Amygdala (tissue), 56 donors: ENCODE measurements at regions not wholly inside any gene's neighbourhood (a gene's known extent, or its start where the extent isn't known, plus 50 kb on each side); places are given as distances from the start of the nearest gene placed in this dataset.
"Not testable (repeated sequence)": the region's sequence is repeated elsewhere in the genome, so short reads cannot be mapped to it uniquely, and the experiment has no call there.

Experiments used
- DNase-seq, 56 donors: peaks; one replicate each; lab custom pipeline; 2025; lab: John Stamatoyannopoulos, UW

- DNase-seq: no peak
Observed at GRCh38 chr9:85112933-85113418, 443.4 kb downstream of the NTRK2 start.

- DNase-seq: no peak
Observed at GRCh38 chr9:85112391-85112790, 442.9 kb downstream of the NTRK2 start.

- DNase-seq: no peak
Observed at GRCh38 chr9:85108746-85109145, 439.2 kb downstream of the NTRK2 start.

GRCh38 chr9:85108229-85108628 is 438.7 kb downstream of the NTRK2 start:
- DNase-seq: no peak

- no peak for DNase-seq
Observed at GRCh38 chr9:85089188-85089969, 419.9 kb downstream of the NTRK2 start.

GRCh38 chr9:85081963-85082362 is 412.4 kb downstream of the NTRK2 start:
- DNase-seq: no peak

- DNase-seq: no peak
Observed at GRCh38 chr9:85079349-85079748, 409.8 kb downstream of the NTRK2 start.

- DNase-seq: no peak
Observed at GRCh38 chr9:85077944-85078343, 408.4 kb downstream of the NTRK2 start.

- DNase-seq: not testable (repeated sequence)
Observed at GRCh38 chr9:85077146-85077545, 407.6 kb downstream of the NTRK2 start.
